Colonic mucosa (tissue), 4 donors: ENCODE measurements at regions not wholly inside any gene's neighbourhood (a gene's known extent, or its start where the extent isn't known, plus 50 kb on each side); places are given as distances from the start of the nearest gene placed in this dataset.

Experiments used
- DNase-seq: peaks from one replicate; pipeline ENCODE4 v3.0.0-alpha.2; 2020
- H3K27ac ChIP-seq: fragments of 200-600 bp; one replicate; pipeline ENCODE4 v1.8.0; 2021
- H3K27me3 ChIP-seq: fragments of 200-600 bp; one replicate; pipeline ENCODE4 v1.8.0; 2021
- H3K36me3 ChIP-seq: fragments of 200-600 bp; one replicate; pipeline ENCODE4 v1.8.0; 2021
- H3K4me1 ChIP-seq: fragments of 200-600 bp; one replicate; pipeline ENCODE4 v1.8.0; 2021; ENCODE audit warnings: mild to moderate bottlenecking
- H3K4me3 ChIP-seq: fragments of 200-600 bp; one replicate; pipeline ENCODE4 v1.8.0; 2021
- H3K9ac ChIP-seq, 2 donors: one replicate each; pipeline ENCODE4 v1.7.0; 2013; ENCODE audit warnings: control low read depth in 2 of 2, low read depth in 2 of 2, low read length in 2 of 2
- H3K9me3 ChIP-seq: fragments of 200-600 bp; one replicate; pipeline ENCODE4 v1.8.0; 2021
- intact Hi-C: fragments of 100-400 bp; cut with DNase I; formaldehyde crosslinking; loops from one replicate; pipeline ENCODE4 v1.14.1; 2022
- TF ChIP-seq, protein P1 (sequence below): fragments of 200-600 bp; IDR thresholded peaks from one replicate; pipeline ENCODE4 v1.8.0; 2022; ENCODE audit warnings: antibody characterized with exemption, mild to moderate bottlenecking
- donor health status: healthy.
- donor health status: DM: no; HTN: no; CAD: no.
- donor health status: DM: no; HTN: no; CAD: no.

- no peak overlapping the region for H3K9ac ChIP-seq
- intact Hi-C loops: no loop called here
- no peak overlapping the region for H3K27ac ChIP-seq
- no peak overlapping the region for H3K4me3 ChIP-seq
- no peaks in the 10 kb centered on the region for H3K36me3 ChIP-seq
- H3K4me1 ChIP-seq: no peaks in the 10 kb centered on the region
- no peak for DNase-seq
- H3K27me3 ChIP-seq: no peaks in the 10 kb centered on the region
- no peaks in the 10 kb centered on the region for H3K9me3 ChIP-seq
- TF ChIP-seq, protein P1, sequence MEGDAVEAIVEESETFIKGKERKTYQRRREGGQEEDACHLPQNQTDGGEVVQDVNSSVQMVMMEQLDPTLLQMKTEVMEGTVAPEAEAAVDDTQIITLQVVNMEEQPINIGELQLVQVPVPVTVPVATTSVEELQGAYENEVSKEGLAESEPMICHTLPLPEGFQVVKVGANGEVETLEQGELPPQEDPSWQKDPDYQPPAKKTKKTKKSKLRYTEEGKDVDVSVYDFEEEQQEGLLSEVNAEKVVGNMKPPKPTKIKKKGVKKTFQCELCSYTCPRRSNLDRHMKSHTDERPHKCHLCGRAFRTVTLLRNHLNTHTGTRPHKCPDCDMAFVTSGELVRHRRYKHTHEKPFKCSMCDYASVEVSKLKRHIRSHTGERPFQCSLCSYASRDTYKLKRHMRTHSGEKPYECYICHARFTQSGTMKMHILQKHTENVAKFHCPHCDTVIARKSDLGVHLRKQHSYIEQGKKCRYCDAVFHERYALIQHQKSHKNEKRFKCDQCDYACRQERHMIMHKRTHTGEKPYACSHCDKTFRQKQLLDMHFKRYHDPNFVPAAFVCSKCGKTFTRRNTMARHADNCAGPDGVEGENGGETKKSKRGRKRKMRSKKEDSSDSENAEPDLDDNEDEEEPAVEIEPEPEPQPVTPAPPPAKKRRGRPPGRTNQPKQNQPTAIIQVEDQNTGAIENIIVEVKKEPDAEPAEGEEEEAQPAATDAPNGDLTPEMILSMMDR: no peak
Observed at GRCh38 chr12:24374452-24374851, 425.0 kb upstream of the SOX5 start.

DNA sequence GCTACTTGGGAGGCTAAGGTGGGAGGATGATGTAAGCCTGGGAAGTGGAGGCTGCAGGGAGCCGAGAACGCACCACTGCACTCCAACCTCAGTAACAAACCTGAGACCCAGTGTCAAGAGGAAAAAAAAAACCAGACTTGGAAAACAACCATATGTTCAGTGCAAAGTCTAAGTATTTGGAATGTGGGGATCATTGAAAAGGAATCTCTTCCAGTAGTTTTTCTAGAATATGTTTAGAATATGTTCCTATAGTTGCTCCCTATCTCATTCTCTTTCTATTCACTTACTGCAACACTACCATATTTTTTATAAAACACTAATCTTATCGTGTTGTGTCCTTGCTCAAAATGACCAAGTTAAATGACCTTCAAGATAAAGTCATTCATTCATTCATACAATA, 423.5 kb upstream of the SOX5 start:
- intact Hi-C loops: no loop called here
- no peak for DNase-seq
- no peak overlapping the region for H3K27ac ChIP-seq
- H3K9me3 ChIP-seq: no peaks in the 10 kb centered on the region
- H3K4me3 ChIP-seq: no peak overlapping the region
- no peak overlapping the region for H3K9ac ChIP-seq
- H3K36me3 ChIP-seq: no peaks in the 10 kb centered on the region
- H3K4me1 ChIP-seq: no peaks in the 10 kb centered on the region
- no peaks in the 10 kb centered on the region for H3K27me3 ChIP-seq
- TF ChIP-seq, protein P1: no peak

DNA sequence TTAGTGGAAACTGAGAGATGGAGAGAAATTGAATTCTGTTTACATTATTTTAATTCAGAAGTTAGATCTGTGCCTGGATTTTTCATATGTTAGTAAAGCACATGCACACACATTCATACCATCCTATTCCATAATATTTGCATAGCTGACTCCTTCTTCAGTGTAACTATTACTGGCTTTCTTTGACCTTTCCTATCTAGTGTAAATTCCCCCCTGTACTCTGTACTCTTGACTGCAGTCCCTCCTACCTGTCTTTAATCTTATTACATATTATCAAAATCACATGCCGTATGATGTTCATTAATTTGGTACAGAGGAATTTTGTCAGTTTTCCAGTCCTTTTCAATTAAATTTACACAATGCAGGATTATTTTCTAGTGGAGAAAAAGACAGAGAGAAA, 417.0 kb upstream of the SOX5 start:
- H3K4me3 ChIP-seq: no peak overlapping the region
- no peaks in the 10 kb centered on the region for H3K9me3 ChIP-seq
- no peaks in the 10 kb centered on the region for H3K27me3 ChIP-seq
- no peak overlapping the region for H3K27ac ChIP-seq
- H3K36me3 ChIP-seq: no peaks in the 10 kb centered on the region
- TF ChIP-seq, protein P1: no peak
- H3K9ac ChIP-seq: no peak overlapping the region
- DNase-seq: no peak
- intact Hi-C loops: no loop called here
- H3K4me1 ChIP-seq: no peaks in the 10 kb centered on the region

- Histone ChIP-seq H3K27me3 (no peaks in the 10 kb centered on the region), H3K9me3 (no peaks in the 10 kb centered on the region), H3K27ac (no peak overlapping the region)
Observed at GRCh38 chr12:24364921-24365320, 415.5 kb upstream of the SOX5 start.

GRCh38 chr12:24363177-24363754, 413.8 kb upstream of the SOX5 start:
- intact Hi-C loops: no loop called here
- Histone ChIP-seq H3K36me3 (no peaks in the 10 kb centered on the region), H3K9me3 (no peaks in the 10 kb centered on the region), H3K27ac (no peak overlapping the region), H3K27me3 (no peaks in the 10 kb centered on the region), H3K4me3 (no peak overlapping the region), H3K9ac (no peak overlapping the region), H3K4me1 (no peaks in the 10 kb centered on the region)
- TF ChIP-seq, protein P1: no peak
- no peak for DNase-seq

More at GRCh38 chr12:24364921-24365320, 415.5 kb upstream of the SOX5 start:
- intact Hi-C loops: no loop called here
- TF ChIP-seq, protein P1: no peak
- H3K36me3 ChIP-seq: no peaks in the 10 kb centered on the region
- no peak for DNase-seq
- H3K4me3 ChIP-seq: no peak overlapping the region
- H3K4me1 ChIP-seq: no peaks in the 10 kb centered on the region
- H3K9ac ChIP-seq: no peak overlapping the region
